ENCODE measurements at regions not wholly inside any gene's neighbourhood (a gene's known extent, or its start where the extent isn't known, plus 50 kb on each side); places are given as distances from the start of the nearest gene placed in this dataset.

- no peak for TF ChIP-seq EZH2 (optimal IDR thresholded peaks at IDR 0.05; ENCODE audit: low read depth, low read length)
- TF ChIP-seq CTCF (IDR thresholded peaks at IDR 0.05; ENCODE audit: low read length) = no peak
- TF ChIP-seq EZH2phosphoT487 (IDR thresholded peaks at IDR 0.05; ENCODE audit: low read length) = no peak
- no peak for DNase-seq
- no peak overlapping the region for H3K4me3 ChIP-seq (ENCODE audit: low read length)
- H3K79me2 ChIP-seq (ENCODE audit: low read length) = no peaks in the 10 kb centered on the region
- no peaks in the 10 kb centered on the region for H3K27me3 ChIP-seq (replicated peaks; ENCODE audit: insufficient read depth, low read length)
- no peaks in the 10 kb centered on the region for H3K9me2 ChIP-seq (replicated peaks; ENCODE audit: insufficient read depth, low read length)
- H2AFZ ChIP-seq (ENCODE audit: low read length) = no peak overlapping the region
- H3K36me3 ChIP-seq (replicated peaks; ENCODE audit: insufficient read depth, low read length) = no peaks in the 10 kb centered on the region
- no peaks in the 10 kb centered on the region for H4K20me1 ChIP-seq (ENCODE audit: insufficient read depth, low read length)
- H3K27ac ChIP-seq (ENCODE audit: low read length) = no peak overlapping the region
- no peak overlapping the region for H3K4me2 ChIP-seq (ENCODE audit: low read depth, low read length)
- no peaks in the 10 kb centered on the region for H3K4me1 ChIP-seq (ENCODE audit: low read length)
- no peak overlapping the region for H3K9ac ChIP-seq (ENCODE audit: low read length)
- no peaks in the 10 kb centered on the region for H3K9me3 ChIP-seq (replicated peaks; ENCODE audit: insufficient read depth, low read length)
- H3F3A ChIP-seq (ENCODE audit: insufficient read depth, low read length) = no peaks in the 10 kb centered on the region
Observed at GRCh38 chr14:87046960-87047359, 946.0 kb downstream of the GALC start.

GRCh38 chr14:87045956-87046355 lies 947.0 kb downstream of the GALC start:
- no peaks in the 10 kb centered on the region for H3K27me3 ChIP-seq (replicated peaks; ENCODE audit: insufficient read depth, low read length)
- no peak overlapping the region for H3K9ac ChIP-seq (ENCODE audit: low read length)
- no peaks in the 10 kb centered on the region for H3K9me3 ChIP-seq (replicated peaks; ENCODE audit: insufficient read depth, low read length)
- no peaks in the 10 kb centered on the region for H3K9me2 ChIP-seq (replicated peaks; ENCODE audit: insufficient read depth, low read length)
- no peak overlapping the region for H3K27ac ChIP-seq (ENCODE audit: low read length)
- H3K4me3 ChIP-seq (ENCODE audit: low read length) = no peak overlapping the region
- TF ChIP-seq CTCF (IDR thresholded peaks at IDR 0.05; ENCODE audit: low read length) = no peak
- TF ChIP-seq EZH2 (optimal IDR thresholded peaks at IDR 0.05; ENCODE audit: low read depth, low read length) = no peak
- TF ChIP-seq EZH2phosphoT487 (IDR thresholded peaks at IDR 0.05; ENCODE audit: low read length) = no peak
- no peaks in the 10 kb centered on the region for H3K36me3 ChIP-seq (replicated peaks; ENCODE audit: insufficient read depth, low read length)
- no peaks in the 10 kb centered on the region for H4K20me1 ChIP-seq (ENCODE audit: insufficient read depth, low read length)
- no peaks in the 10 kb centered on the region for H3F3A ChIP-seq (ENCODE audit: insufficient read depth, low read length)
- H3K4me1 ChIP-seq (ENCODE audit: low read length) = no peaks in the 10 kb centered on the region
- H3K4me2 ChIP-seq (ENCODE audit: low read depth, low read length) = no peak overlapping the region
- H2AFZ ChIP-seq (ENCODE audit: low read length) = no peak overlapping the region
- no peak for DNase-seq
- no peaks in the 10 kb centered on the region for H3K79me2 ChIP-seq (ENCODE audit: low read length)

- H3K9ac ChIP-seq (ENCODE audit: low read length) = no peak overlapping the region
- no peaks in the 10 kb centered on the region for H3F3A ChIP-seq (ENCODE audit: insufficient read depth, low read length)
- H3K4me1 ChIP-seq (ENCODE audit: low read length) = no peaks in the 10 kb centered on the region
- no peak overlapping the region for H3K4me3 ChIP-seq (ENCODE audit: low read length)
- no peaks in the 10 kb centered on the region for H3K27me3 ChIP-seq (replicated peaks; ENCODE audit: insufficient read depth, low read length)
- H3K27ac ChIP-seq (ENCODE audit: low read length) = no peak overlapping the region
- H3K36me3 ChIP-seq (replicated peaks; ENCODE audit: insufficient read depth, low read length) = no peaks in the 10 kb centered on the region
- no peak overlapping the region for H2AFZ ChIP-seq (ENCODE audit: low read length)
- H3K9me3 ChIP-seq (replicated peaks; ENCODE audit: insufficient read depth, low read length) = no peaks in the 10 kb centered on the region
- no peaks in the 10 kb centered on the region for H3K79me2 ChIP-seq (ENCODE audit: low read length)
- no peak for DNase-seq
- H4K20me1 ChIP-seq (ENCODE audit: insufficient read depth, low read length) = no peaks in the 10 kb centered on the region
- TF ChIP-seq CTCF (IDR thresholded peaks at IDR 0.05; ENCODE audit: low read length) (no peak), EZH2phosphoT487 (IDR thresholded peaks at IDR 0.05; ENCODE audit: low read length) (no peak), EZH2 (optimal IDR thresholded peaks at IDR 0.05; ENCODE audit: low read depth, low read length) (no peak)
- H3K4me2 ChIP-seq (ENCODE audit: low read depth, low read length) = no peak overlapping the region
- H3K9me2 ChIP-seq (replicated peaks; ENCODE audit: insufficient read depth, low read length) = no peaks in the 10 kb centered on the region
Observed at GRCh38 chr14:87045246-87045645, 947.7 kb downstream of the GALC start.
